HUDEP-2 (cell line): ENCODE measurements at regions not wholly inside any gene's neighbourhood (a gene's known extent, or its start where the extent isn't known, plus 50 kb on each side); places are given as distances from the start of the nearest gene placed in this dataset.
"Not testable (repeated sequence)": the region's sequence is repeated elsewhere in the genome, so short reads cannot be mapped to it uniquely, and the experiment has no call there.

Experiments used
- DNase-seq, 76 experiments: peaks; one replicate each; lab custom pipeline; 2025; ENCODE audit not compliant: unreplicated experiment in 76 of 76; lab: John Stamatoyannopoulos, UW

DNA sequence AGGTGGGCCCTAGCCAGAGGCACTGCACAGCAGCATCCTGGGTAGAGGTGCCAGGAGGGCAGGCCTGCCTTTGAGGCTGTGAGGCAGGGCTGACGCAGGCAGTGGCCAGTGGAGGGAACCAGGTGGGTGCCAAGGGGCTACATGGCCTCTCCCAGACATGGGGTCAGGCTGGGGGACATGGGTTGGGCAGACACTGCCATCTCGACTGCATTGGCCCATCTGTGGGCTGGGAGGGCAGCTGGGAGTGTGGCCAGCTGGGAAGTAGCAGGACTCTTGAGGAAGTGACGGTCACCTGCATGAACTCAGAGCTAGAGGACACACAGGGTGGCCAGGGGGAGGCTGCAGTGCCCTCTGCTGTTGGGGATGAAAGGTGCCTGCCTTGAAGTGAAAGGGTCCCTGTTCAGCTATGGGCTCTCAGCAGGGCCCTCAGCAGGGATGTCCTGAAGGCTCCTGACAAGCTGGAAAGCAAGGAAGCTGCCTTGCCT is 294.6 kb downstream of the CCDC74A start:
- not testable (repeated sequence) for DNase-seq

GRCh38 chr2:131823058-131823457 is 295.4 kb downstream of the CCDC74A start:
- not testable (repeated sequence) for DNase-seq

DNA sequence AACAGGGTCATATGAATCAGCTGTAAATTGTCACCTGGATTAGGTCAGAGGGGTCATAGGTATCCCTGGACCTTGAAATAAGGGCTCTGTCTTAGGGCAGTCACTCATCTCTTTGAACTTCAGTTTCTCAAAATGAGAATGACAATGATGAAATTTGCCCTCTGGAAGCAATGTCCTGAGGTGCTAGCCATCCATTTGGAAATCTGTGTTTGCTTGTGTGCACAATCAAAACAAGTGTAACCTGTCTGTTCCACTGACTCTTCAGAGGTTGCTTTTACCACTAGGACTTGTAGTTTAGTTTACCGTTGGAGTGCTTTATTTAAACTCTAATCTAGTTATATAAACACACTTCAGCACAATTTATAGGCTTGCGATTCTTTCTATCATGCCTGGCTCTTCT is 297.3 kb downstream of the CCDC74A start:
- DNase-seq = not testable (repeated sequence)

DNA sequence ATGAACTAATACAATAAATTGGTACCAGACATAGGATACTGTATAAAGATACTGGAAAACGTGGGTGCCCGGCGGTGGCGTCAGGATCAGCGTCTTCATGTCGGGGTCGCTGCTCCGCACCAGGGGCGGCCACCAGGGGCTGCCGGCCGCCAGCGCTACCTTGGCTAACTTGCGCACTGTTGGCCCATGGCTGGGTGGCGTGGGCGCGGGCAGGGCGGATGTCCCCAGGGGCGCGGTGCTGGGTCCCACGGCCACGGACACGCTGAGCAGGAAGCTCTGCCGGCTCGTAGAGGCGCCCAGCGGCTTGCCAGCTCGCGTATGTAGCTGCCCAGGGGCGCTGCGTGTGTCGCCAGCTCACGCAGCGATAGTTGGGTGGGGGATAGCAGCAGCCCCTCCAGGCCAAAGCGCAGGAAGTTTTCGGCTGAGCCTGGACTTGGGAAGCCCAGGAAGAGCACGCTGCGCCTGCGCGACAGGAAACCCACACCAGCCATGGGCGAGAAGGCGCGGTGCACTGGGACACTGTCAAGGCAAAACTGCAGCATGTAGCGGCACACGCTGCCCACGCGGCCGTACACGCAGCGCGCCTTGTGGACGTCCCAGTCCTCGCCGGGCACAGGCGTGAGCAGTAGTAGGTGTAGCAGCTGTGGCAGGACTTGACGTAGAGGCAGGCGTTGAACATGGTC is 299.9 kb downstream of the CCDC74A start:
- no peak for DNase-seq

DNA sequence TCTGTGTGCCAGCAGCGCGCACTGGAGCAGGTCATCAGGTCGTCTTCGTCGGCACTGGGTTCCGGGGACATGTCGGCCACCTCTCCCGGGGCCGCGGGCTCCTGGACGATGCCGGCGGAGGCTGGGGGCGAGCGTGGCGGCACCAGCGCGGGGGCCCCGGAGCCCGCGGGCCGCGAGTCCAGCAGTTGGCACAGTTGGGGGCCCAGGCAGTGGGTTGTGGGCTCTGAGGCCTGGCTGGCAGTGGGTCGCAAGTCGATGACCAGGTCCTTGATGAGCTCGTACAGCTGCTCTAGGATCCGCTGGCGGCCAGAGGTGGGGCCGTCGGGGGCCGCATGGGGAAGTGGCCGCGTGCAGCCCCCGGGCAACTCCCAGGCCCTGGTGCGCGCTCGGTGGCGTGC is 300.5 kb downstream of the CCDC74A start:
- DNase-seq = no peak

- DNase-seq = not testable (repeated sequence)
Observed at GRCh38 chr2:131828633-131829455, 301.2 kb downstream of the CCDC74A start.

DNA sequence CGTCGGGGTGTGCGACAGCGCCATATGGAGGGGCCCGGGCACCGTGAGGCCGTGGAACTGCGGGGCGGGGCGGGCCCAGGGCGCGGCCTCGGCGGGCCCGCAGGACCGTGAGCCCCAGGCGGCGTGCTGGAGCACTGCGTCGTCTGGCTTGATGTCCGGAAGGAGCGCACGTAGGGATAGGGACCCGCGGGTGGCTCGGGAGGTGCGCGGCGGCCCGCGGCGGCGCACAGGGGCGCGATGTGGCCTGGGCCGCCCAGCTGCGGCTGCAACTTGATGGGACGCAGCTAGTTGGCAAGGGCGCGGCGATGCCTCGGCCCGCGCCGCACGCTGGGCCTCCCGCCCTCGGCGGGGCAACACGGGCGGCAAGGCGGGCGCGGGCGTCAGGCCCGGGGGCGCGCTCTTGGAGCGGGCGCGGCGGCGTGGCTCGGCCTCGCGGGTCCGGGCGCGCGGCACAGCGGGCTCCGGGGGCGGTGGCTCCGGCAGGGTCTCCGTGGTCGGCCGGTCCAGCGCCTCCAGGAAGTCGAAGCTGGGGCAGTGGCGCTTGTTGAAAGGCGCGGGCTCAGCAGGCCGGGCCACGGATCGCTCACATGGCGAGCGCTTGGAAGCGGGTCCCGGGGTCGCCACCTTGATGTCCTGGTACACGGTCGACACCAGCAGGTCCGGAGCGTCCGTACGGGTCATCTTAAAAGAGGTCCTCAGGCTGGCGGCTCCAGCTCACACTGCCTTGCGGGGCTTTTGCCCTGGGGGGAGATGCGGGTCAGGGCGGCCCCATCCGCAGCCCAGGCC is 302.0 kb downstream of the CCDC74A start:
- DNase-seq = not testable (repeated sequence)

DNA sequence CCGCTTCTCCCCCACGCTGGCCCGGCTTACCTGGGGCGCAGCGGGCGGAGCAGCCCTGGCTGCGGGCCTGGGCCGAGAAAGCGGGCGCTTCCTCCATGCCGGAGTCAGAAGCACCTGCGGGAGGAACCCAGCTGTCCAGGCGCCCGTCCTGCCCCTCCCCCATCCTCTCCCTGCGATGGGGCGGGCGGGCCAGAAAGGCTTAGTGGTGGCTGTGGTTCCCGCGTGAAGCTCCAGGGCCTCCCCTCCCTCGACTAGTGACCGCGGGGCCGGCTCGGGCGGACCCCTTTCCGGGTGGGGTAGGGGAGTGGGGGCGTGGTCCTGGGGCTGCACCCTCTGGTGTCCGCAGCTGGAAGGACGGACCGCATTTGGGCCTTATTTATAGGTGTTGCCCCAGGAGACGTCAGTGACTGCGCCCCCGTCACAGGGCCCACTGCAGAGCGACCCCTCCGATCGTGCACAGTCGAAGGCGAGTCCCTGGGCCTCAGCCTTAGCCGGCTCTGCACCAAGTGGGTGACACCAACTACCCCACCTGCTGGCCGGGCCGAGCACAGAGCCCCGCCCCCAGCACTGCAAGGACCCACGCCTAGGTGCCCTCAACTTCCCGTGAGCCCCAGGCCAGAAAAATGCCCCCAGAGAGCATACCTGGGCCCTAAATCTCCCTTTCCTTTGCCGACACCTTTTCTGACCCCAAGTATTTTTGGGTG is 302.7 kb downstream of the CCDC74A start:
- DNase-seq = not testable (repeated sequence)

DNA sequence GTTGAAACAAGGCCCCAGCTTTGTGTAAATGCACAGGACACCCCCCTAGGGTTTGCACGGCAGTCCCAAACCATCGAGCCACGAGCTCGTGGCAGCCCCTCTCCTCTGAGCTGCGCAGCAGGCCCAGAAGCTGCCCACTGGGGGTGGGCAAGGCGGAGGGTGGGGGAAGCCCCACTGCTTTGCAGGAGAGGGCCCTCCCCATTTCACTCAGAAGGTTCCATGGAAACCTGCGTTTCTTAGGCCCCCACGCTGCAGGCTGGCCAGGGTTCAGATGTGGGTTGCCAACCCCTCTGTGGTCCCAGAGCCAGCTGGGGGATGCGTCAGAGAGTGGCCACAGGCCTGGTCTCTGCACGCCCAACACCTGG is 303.2 kb downstream of the CCDC74A start:
- not testable (repeated sequence) for DNase-seq

- peak in 2 of 76 experiments; percentile 0 to 3 for DNase-seq
Observed at GRCh38 chr2:131831450-131832208, 303.9 kb downstream of the CCDC74A start.

DNA sequence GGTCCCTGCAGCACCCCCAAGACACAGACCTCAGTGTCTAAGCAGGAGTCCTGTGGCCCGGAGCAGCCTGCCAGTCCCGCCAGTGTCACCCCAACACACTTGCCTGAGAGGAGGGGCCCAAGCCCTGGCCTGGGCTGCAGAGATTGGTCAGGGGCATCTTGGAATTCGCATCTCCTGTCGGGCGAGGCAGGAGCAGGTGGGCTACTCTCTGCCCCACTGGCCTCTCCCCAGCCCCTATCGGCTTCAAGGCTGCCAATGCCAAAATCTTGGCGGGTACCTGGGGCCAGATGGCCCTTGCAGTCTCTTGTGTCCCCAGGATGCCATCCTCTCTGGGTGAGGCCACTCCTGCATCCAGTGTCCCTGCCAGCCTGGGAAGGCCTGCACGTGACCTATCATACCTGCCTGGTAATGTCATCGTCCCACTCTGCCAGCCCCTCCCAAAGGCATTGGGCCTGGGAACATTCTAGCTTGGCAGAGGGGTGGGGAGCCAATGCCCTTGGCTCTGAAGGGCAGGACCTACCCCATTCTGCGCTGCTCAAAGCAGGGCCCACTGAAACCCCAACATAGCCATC is 304.6 kb downstream of the CCDC74A start:
- not testable (repeated sequence) for DNase-seq

- not testable (repeated sequence) for DNase-seq
Observed at GRCh38 chr2:131832917-131833316, 305.2 kb downstream of the CCDC74A start.

- DNase-seq = not testable (repeated sequence)
Observed at GRCh38 chr2:131833367-131834202, 305.9 kb downstream of the CCDC74A start.

DNA sequence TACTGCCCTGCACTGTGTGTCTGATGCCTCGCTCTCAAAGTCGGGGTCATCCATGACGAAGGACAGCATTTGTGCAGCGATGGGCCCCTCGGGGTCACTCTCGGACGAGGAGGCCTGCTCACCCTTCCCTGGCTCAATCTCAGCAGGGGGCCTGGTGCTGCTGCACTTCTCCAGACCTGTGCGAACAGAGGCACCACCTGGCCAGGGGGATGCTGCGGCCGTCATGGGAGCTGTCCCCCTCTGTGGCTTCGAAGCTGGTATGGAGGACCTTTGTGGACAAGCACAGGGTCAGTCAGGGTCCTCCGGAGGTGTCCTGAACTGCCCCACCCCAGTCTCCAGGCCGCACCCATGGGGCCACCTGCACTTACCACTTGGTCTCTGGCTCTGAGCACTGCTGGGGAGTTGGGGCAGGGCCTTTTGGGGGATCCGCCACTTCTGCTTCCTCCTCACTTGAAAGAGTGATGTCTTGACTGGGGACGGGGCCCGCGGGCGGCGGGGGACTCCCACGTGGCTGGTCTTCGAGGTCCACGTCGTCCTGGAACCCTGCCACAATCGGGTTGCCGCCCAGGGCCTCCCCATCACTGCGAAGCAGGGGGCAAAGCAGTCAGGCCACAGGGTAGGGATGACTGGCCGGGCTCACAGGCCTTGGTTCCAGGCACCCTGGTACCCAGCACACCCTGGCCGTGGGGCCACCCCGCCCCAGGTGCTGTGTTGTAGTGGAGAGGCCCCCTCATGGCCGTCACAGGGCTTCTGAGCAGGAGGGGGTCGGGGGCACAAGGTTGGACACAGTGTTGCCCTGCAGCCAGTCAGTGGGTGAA is 306.7 kb downstream of the CCDC74A start:
- not testable (repeated sequence) for DNase-seq

DNA sequence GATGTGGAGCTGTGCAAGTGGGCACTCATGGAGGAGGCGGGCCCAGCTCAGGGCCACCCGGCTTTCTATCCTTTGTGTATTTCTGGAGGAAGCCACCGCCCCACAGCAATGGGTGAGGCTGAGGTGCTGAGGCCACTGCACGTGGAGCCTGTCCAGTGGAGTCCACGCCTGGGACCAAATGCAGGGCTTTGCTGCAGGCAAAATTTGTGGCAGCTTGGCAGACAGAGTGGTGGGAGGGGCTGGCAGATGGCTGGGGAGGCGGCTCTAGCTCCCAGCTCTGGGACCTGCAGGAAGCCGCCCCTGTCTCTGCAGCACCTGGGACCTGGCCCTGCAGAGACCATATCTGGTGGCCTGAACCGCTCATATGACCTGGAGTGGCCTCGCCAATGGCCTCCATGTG is 307.3 kb downstream of the CCDC74A start:
- DNase-seq = not testable (repeated sequence)

- DNase-seq = no peak
Observed at GRCh38 chr2:131835621-131836091, 308.0 kb downstream of the CCDC74A start.

GRCh38 chr2:131836116-131836515 is 308.4 kb downstream of the CCDC74A start:
- not testable (repeated sequence) for DNase-seq
